Panc1 (cell line): ENCODE measurements at regions not wholly inside any gene's neighbourhood (a gene's known extent, or its start where the extent isn't known, plus 50 kb on each side); places are given as distances from the start of the nearest gene placed in this dataset.
"Not testable (repeated sequence)": the region's sequence is repeated elsewhere in the genome, so short reads cannot be mapped to it uniquely, and the experiment has no call there.

Experiments used
- ATAC-seq: fragments of 200-7000 bp; cut with Tn5 transposase; 2 replicates; pipeline ENCODE4 v1.9.1; 2020; ENCODE audit warnings: mild to moderate bottlenecking, moderate library complexity
- BruUV-seq: library from RNA; stranded (reverse); fragments of 400-500 nt; replicated peaks from 2 replicates; lab custom pipeline; 2021; lab: Mats Ljungman, UMichigan
- CTCF ChIA-PET: fragments of 300-600 bp; sonication (Branson Sonifier 250); formaldehyde crosslinking; loops from one replicate; lab custom pipeline; 2022; ENCODE audit warnings: antibody characterized with exemption; lab: Charles Lee
- POLR2A ChIA-PET: fragments of 300-600 bp; sonication (Branson Sonifier 250); formaldehyde crosslinking; loops from one replicate; lab custom pipeline; 2022; ENCODE audit warnings: antibody characterized with exemption; lab: Charles Lee
- DNase-seq: peaks from one replicate; pipeline ENCODE4 v3.0.0-alpha.2; 2010; ENCODE audit warnings: low read depth, low spot score
- H3K27ac ChIP-seq: 2 replicates; pipeline ENCODE4 v1.5.1; 2011; ENCODE audit warnings: mild to moderate bottlenecking, low read length, inconsistent platforms
- H3K27me3 ChIP-seq: fragments of 200-500 bp; sonication (Bioruptor generic); 2 replicates; pipeline ENCODE4 v1.6.0; 2014; ENCODE audit warnings: low read length, inconsistent platforms; ENCODE audit not compliant: control insufficient read depth, insufficient read depth
- H3K36me3 ChIP-seq: fragments of 200-500 bp; sonication (Bioruptor generic); 2 replicates; pipeline ENCODE4 v1.5.1; 2014; ENCODE audit warnings: inconsistent platforms, mild to moderate bottlenecking, low read length, moderate library complexity; ENCODE audit not compliant: control insufficient read depth, insufficient read depth
- H3K4me1 ChIP-seq: 2 replicates; pipeline ENCODE4 v1.5.1; 2011; ENCODE audit warnings: inconsistent platforms, mild to moderate bottlenecking, low read length, moderate library complexity; ENCODE audit not compliant: control insufficient read depth, insufficient read depth
- H3K4me3 ChIP-seq, 2 experiments: 2 replicates each; pipeline ENCODE4 v1.5.1; 2011 to 2012; ENCODE audit warnings: low read depth in 2 of 2, low read length in 2 of 2, mild to moderate bottlenecking in 2 of 2, inconsistent platforms in 1 of 2, moderate library complexity in 1 of 2
- H3K9me3 ChIP-seq: fragments of 200-500 bp; sonication (Bioruptor generic); 2 replicates; pipeline ENCODE4 v1.5.1; 2014; ENCODE audit warnings: low read depth, mild to moderate bottlenecking, inconsistent platforms, low read length, moderate library complexity; ENCODE audit not compliant: control insufficient read depth, insufficient read depth
- POLR2AphosphoS5 ChIP-seq: IDR thresholded peaks from 2 replicates; pipeline ENCODE4 v1.6.1; 2012; ENCODE audit warnings: mild to moderate bottlenecking, low read depth, low read length, moderate library complexity
- SIN3A ChIP-seq: IDR thresholded peaks from 2 replicates; pipeline ENCODE4 v1.6.1; 2012; ENCODE audit warnings: low read depth, mild to moderate bottlenecking, low read length, moderate library complexity, borderline replicate concordance; ENCODE audit not compliant: insufficient read depth
- TCF7L2 ChIP-seq: IDR thresholded peaks from 2 replicates; pipeline ENCODE4 v1.6.1; 2011; ENCODE audit warnings: mild to moderate bottlenecking, low read depth, low read length, inconsistent platforms
- in situ Hi-C: cut with HindIII; loops from 2 replicates; pipeline ENCODE4 v1.10.0; 2016; ENCODE audit warnings: low sequenced_read_pairs, low pct_unique_long_range_greater_than_20kb
- intact Hi-C: fragments of 100-400 bp; cut with micrococcal nuclease; formaldehyde crosslinking; loops from one replicate; pipeline ENCODE4 v1.10.0; 2022; ENCODE audit not compliant: unreplicated experiment
- TF ChIP-seq, protein P1 (sequence below), 2 experiments: IDR thresholded peaks; 2 replicates each; pipeline ENCODE4 v1.6.1; 2011 to 2012; ENCODE audit warnings: low read depth in 2 of 2, control low read depth in 1 of 2, low read length in 1 of 2, mild to moderate bottlenecking in 1 of 2, moderate library complexity in 1 of 2; ENCODE audit not compliant: insufficient read depth in 1 of 2
- TF ChIP-seq, protein P2 (sequence below): fragments of 450-650 bp; IDR thresholded peaks from 2 replicates; pipeline ENCODE4 v1.5.1; 2017; ENCODE audit warnings: mild to moderate bottlenecking

DNA sequence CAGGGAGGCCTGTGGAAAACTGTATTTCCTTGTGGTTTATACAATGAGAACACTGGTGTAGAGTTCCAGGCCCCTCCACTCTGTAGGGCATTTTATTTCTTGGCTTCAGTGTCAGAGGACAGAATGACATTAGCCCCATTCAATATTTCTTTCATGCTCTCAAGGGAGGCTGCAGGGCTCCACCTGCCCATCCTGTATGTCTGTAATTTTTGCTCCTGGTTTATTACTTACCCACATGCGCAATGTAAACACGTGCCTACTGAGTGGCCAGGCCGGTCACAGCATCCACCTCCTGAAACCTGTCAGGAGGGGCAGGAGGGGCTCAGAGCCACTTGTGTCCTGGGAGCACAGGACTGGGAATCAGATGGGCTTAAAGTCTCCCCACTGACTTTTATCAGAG, 82.4 kb downstream of the GADD45G start:
- in situ Hi-C loops (no loop called here), intact Hi-C loops (no loop called here)
- Histone ChIP-seq H3K36me3 (no peaks in the 10 kb centered on the region), H3K27me3 (no peaks in the 10 kb centered on the region), H3K27ac (no peak overlapping the region), H3K9me3 (no peaks in the 10 kb centered on the region), H3K4me1 (no peaks in the 10 kb centered on the region), H3K4me3 (no peak overlapping the region)
- POLR2A ChIA-PET: no interaction called here
- no peak for DNase-seq
- no peak for ATAC-seq
- TF ChIP-seq POLR2AphosphoS5 (no peak), SIN3A (no peak), TCF7L2 (no peak)
- TF ChIP-seq, protein P1, sequence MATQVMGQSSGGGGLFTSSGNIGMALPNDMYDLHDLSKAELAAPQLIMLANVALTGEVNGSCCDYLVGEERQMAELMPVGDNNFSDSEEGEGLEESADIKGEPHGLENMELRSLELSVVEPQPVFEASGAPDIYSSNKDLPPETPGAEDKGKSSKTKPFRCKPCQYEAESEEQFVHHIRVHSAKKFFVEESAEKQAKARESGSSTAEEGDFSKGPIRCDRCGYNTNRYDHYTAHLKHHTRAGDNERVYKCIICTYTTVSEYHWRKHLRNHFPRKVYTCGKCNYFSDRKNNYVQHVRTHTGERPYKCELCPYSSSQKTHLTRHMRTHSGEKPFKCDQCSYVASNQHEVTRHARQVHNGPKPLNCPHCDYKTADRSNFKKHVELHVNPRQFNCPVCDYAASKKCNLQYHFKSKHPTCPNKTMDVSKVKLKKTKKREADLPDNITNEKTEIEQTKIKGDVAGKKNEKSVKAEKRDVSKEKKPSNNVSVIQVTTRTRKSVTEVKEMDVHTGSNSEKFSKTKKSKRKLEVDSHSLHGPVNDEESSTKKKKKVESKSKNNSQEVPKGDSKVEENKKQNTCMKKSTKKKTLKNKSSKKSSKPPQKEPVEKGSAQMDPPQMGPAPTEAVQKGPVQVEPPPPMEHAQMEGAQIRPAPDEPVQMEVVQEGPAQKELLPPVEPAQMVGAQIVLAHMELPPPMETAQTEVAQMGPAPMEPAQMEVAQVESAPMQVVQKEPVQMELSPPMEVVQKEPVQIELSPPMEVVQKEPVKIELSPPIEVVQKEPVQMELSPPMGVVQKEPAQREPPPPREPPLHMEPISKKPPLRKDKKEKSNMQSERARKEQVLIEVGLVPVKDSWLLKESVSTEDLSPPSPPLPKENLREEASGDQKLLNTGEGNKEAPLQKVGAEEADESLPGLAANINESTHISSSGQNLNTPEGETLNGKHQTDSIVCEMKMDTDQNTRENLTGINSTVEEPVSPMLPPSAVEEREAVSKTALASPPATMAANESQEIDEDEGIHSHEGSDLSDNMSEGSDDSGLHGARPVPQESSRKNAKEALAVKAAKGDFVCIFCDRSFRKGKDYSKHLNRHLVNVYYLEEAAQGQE (IDR thresholded peaks at IDR 0.05; ENCODE audit: insufficient read depth in 1 of 2, low read depth in 2 of 2, low read length in 1 of 2): no peak
- TF ChIP-seq, protein P2, sequence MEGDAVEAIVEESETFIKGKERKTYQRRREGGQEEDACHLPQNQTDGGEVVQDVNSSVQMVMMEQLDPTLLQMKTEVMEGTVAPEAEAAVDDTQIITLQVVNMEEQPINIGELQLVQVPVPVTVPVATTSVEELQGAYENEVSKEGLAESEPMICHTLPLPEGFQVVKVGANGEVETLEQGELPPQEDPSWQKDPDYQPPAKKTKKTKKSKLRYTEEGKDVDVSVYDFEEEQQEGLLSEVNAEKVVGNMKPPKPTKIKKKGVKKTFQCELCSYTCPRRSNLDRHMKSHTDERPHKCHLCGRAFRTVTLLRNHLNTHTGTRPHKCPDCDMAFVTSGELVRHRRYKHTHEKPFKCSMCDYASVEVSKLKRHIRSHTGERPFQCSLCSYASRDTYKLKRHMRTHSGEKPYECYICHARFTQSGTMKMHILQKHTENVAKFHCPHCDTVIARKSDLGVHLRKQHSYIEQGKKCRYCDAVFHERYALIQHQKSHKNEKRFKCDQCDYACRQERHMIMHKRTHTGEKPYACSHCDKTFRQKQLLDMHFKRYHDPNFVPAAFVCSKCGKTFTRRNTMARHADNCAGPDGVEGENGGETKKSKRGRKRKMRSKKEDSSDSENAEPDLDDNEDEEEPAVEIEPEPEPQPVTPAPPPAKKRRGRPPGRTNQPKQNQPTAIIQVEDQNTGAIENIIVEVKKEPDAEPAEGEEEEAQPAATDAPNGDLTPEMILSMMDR: no peak
- CTCF ChIA-PET: no interaction called here
- BruUV-seq: no TSS peak

DNA sequence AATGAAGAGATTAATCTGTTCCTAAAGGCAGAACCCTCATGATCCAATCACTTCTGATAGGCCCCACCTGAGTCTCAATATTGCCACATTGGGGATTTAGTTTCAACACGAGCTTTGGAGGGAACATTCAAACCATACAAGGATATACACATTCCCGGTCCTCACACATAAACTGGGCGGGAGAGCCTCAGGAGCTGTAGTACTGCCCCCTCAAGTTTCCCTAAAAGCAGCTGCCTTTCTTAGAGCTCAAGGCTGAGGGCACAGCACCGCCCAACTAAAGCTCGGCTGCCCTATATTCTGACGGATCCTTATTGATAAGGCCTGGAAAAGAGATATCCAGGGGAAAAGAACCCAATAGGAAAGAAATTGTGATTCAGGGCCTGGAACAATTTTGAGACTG, 83.0 kb downstream of the GADD45G start:
- no TSS peak for BruUV-seq
- H3K9me3 ChIP-seq: no peaks in the 10 kb centered on the region
- no peaks in the 10 kb centered on the region for H3K36me3 ChIP-seq
- in situ Hi-C loops (no loop called here), intact Hi-C loops (no loop called here)
- H3K27me3 ChIP-seq: no peaks in the 10 kb centered on the region
- H3K4me1 ChIP-seq: no peaks in the 10 kb centered on the region
- no peak overlapping the region for H3K27ac ChIP-seq
- ChIA-PET CTCF (no interaction called here), POLR2A (no interaction called here)
- TF ChIP-seq POLR2AphosphoS5: no peak
- no peak for TF ChIP-seq TCF7L2
- TF ChIP-seq, protein P1 (IDR thresholded peaks at IDR 0.05; ENCODE audit: insufficient read depth in 1 of 2, low read depth in 2 of 2, low read length in 1 of 2): no peak
- TF ChIP-seq SIN3A: no peak
- TF ChIP-seq, protein P2: no peak
- H3K4me3 ChIP-seq: no peak overlapping the region
- no peak for ATAC-seq
- no peak for DNase-seq

DNA sequence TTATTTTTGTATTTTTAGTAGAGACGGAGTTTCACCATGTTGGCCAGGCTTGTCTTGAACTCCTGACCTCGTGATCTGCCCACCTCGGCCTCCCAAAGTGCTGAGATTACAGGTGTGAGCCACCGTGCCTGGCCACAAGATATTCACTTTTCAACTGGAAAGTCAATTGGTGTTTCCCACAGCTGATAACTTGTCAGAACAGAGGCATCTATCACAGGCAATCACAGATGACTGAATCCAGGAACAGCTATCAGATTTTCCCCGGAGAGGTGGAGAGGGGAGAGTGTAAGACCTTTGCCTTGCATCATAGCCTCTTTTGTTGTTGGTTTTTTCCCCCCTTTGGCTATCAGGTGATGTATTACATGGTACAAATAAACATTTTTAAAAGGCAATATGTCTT, 84.5 kb downstream of the GADD45G start:
- H3K4me1 ChIP-seq, DNase-seq, BruUV-seq, in situ Hi-C loops, H3K9me3 ChIP-seq, POLR2A ChIA-PET, H3K27me3 ChIP-seq, ATAC-seq, H3K27ac ChIP-seq, H3K36me3 ChIP-seq, intact Hi-C loops, H3K4me3 ChIP-seq, CTCF ChIA-PET: not testable (repeated sequence)
